Activated naive CD8-positive, alpha-beta T cell treated with anti-CD3 and anti-CD28 coated beads, Interleukin-2, amount 50 U/mL, for 16 hours (primary cell): ENCODE measurements at regions not wholly inside any gene's neighbourhood (a gene's known extent, or its start where the extent isn't known, plus 50 kb on each side); places are given as distances from the start of the nearest gene placed in this dataset.
"Not testable (repeated sequence)": the region's sequence is repeated elsewhere in the genome, so short reads cannot be mapped to it uniquely, and the experiment has no call there.

Experiments
- DNase-seq: peaks from one replicate; pipeline ENCODE4 v3.0.0-alpha.2; 2020; ENCODE audit warnings: low read depth, low spot score

- DNase-seq: no peak
Observed at GRCh38 chr13:24931450-24932251, 164.3 kb upstream of the PABPC3 start.

- DNase-seq: not testable (repeated sequence)
Observed at GRCh38 chr13:24933106-24934023, 162.6 kb upstream of the PABPC3 start.

- not testable (repeated sequence) for DNase-seq
Observed at GRCh38 chr13:24934024-24934385, 161.9 kb upstream of the PABPC3 start.

- DNase-seq: no peak
Observed at GRCh38 chr13:24938966-24939365, 157.0 kb upstream of the PABPC3 start.

GRCh38 chr13:24941023-24941713, 154.8 kb upstream of the PABPC3 start:
- DNase-seq: not testable (repeated sequence)

GRCh38 chr13:24943136-24943535, 152.8 kb upstream of the PABPC3 start:
- no peak for DNase-seq

- DNase-seq: not testable (repeated sequence)
Observed at GRCh38 chr13:24944073-24944472, 151.9 kb upstream of the PABPC3 start.

GRCh38 chr13:24948977-24949376, 147.0 kb upstream of the PABPC3 start:
- not testable (repeated sequence) for DNase-seq

- not testable (repeated sequence) for DNase-seq
Observed at GRCh38 chr13:24950611-24951010, 145.3 kb upstream of the PABPC3 start.

GRCh38 chr13:24967970-24968369, 128.0 kb upstream of the PABPC3 start:
- not testable (repeated sequence) for DNase-seq

- not testable (repeated sequence) for DNase-seq
Observed at GRCh38 chr13:24968416-24968815, 127.5 kb upstream of the PABPC3 start.

- not testable (repeated sequence) for DNase-seq
Observed at GRCh38 chr13:24973102-24973501, 122.8 kb upstream of the PABPC3 start.

- not testable (repeated sequence) for DNase-seq
Observed at GRCh38 chr13:24981181-24981803, 114.6 kb upstream of the PABPC3 start.

- DNase-seq: no peak
Observed at GRCh38 chr13:24982333-24982999, 113.5 kb upstream of the PABPC3 start.

- DNase-seq: no peak
Observed at GRCh38 chr13:24983094-24983493, 112.8 kb upstream of the PABPC3 start.

GRCh38 chr13:24984134-24984533, 111.8 kb upstream of the PABPC3 start:
- no peak for DNase-seq

- DNase-seq: no peak
Observed at GRCh38 chr13:24985107-24985506, 110.8 kb upstream of the PABPC3 start.

GRCh38 chr13:24985896-24986295, 110.0 kb upstream of the PABPC3 start:
- DNase-seq: no peak

GRCh38 chr13:24986826-24987225, 109.1 kb upstream of the PABPC3 start:
- no peak for DNase-seq

GRCh38 chr13:24989959-24990358, 106.0 kb upstream of the PABPC3 start:
- not testable (repeated sequence) for DNase-seq

GRCh38 chr13:24992946-24993345, 103.0 kb upstream of the PABPC3 start:
- DNase-seq: not testable (repeated sequence)
